Left lobe of liver (tissue), 2 donors: ENCODE measurements at regions not wholly inside any gene's neighbourhood (a gene's known extent, or its start where the extent isn't known, plus 50 kb on each side); places are given as distances from the start of the nearest gene placed in this dataset.
A peak's percentile ranks its signal among the peaks of the same experiment; 100 is the strongest.

Experiments
- ATAC-seq: fragments of 200-7000 bp; cut with Tn5 transposase; one replicate; pipeline ENCODE4 v1.9.1; 2020; ENCODE audit warnings: mild to moderate bottlenecking, moderate library complexity
- DNase-seq: peaks from one replicate; pipeline ENCODE4 v3.0.0-alpha.2; 2020; ENCODE audit warnings: low spot score
- donor health status: DM: no; HTN: no; CAD: no; lungs with moderate emphysema.
- donor health status: DM: no; HTN: yes; CAD: no.

- no peak for ATAC-seq
- DNase-seq = no peak
Observed at GRCh38 chr3:168534761-168535160, 439.0 kb upstream of the GOLIM4 start.

- DNase-seq (no peak), ATAC-seq (no peak)
Observed at GRCh38 chr3:168533600-168533999, 437.9 kb upstream of the GOLIM4 start.

GRCh38 chr3:168532135-168532534 is 436.4 kb upstream of the GOLIM4 start:
- ATAC-seq (no peak), DNase-seq (no peak)

GRCh38 chr3:168531116-168531515 is 435.4 kb upstream of the GOLIM4 start:
- ATAC-seq = no peak
- DNase-seq = no peak

GRCh38 chr3:168524129-168524528 is 428.4 kb upstream of the GOLIM4 start:
- ATAC-seq (no peak), DNase-seq (no peak)

- ATAC-seq = peak; percentile 89
- DNase-seq = peak; percentile 48
Observed at GRCh38 chr3:168517249-168518071, 421.7 kb upstream of the GOLIM4 start.

- DNase-seq (no peak), ATAC-seq (no peak)
Observed at GRCh38 chr3:168514252-168514651, 418.5 kb upstream of the GOLIM4 start.

GRCh38 chr3:168512802-168513201 is 417.1 kb upstream of the GOLIM4 start:
- no peak for ATAC-seq
- DNase-seq = no peak

GRCh38 chr3:168511428-168512014 is 415.8 kb upstream of the GOLIM4 start:
- DNase-seq (no peak), ATAC-seq (peak; percentile 82)

GRCh38 chr3:168506589-168506988 is 410.9 kb upstream of the GOLIM4 start:
- DNase-seq (no peak), ATAC-seq (no peak)

- DNase-seq (no peak), ATAC-seq (no peak)
Observed at GRCh38 chr3:168501570-168501969, 405.8 kb upstream of the GOLIM4 start.

- ATAC-seq = no peak
- no peak for DNase-seq
Observed at GRCh38 chr3:168498194-168498593, 402.5 kb upstream of the GOLIM4 start.

- DNase-seq = no peak
- ATAC-seq = no peak
Observed at GRCh38 chr3:168497741-168498140, 402.0 kb upstream of the GOLIM4 start.

- ATAC-seq (no peak), DNase-seq (no peak)
Observed at GRCh38 chr3:168497183-168497582, 401.5 kb upstream of the GOLIM4 start.

- ATAC-seq = no peak
- DNase-seq = no peak
Observed at GRCh38 chr3:168495932-168496331, 400.2 kb upstream of the GOLIM4 start.

- DNase-seq = no peak
- ATAC-seq = no peak
Observed at GRCh38 chr3:168495270-168495669, 399.5 kb upstream of the GOLIM4 start.

- DNase-seq (no peak), ATAC-seq (no peak)
Observed at GRCh38 chr3:168493412-168494205, 397.9 kb upstream of the GOLIM4 start.

GRCh38 chr3:168490981-168491380 is 395.3 kb upstream of the GOLIM4 start:
- ATAC-seq (no peak), DNase-seq (no peak)

GRCh38 chr3:168489301-168489700 is 393.6 kb upstream of the GOLIM4 start:
- ATAC-seq (no peak), DNase-seq (no peak)

GRCh38 chr3:168485936-168486335 is 390.2 kb upstream of the GOLIM4 start:
- no peak for DNase-seq
- ATAC-seq = no peak

- ATAC-seq = no peak
Observed at GRCh38 chr3:168476360-168476980, 380.7 kb upstream of the GOLIM4 start.

More at GRCh38 chr3:168476360-168476980, 380.7 kb upstream of the GOLIM4 start:
- no peak for DNase-seq
